Activated naive CD8-positive, alpha-beta T cell treated with anti-CD3 and anti-CD28 coated beads for 36 hours (primary cell): ENCODE measurements at regions not wholly inside any gene's neighbourhood (a gene's known extent, or its start where the extent isn't known, plus 50 kb on each side); places are given as distances from the start of the nearest gene placed in this dataset.

Source experiments
- DNase-seq: peaks from one replicate; pipeline ENCODE4 v3.0.0; 2021
- H3K27ac Mint-ChIP-seq: one replicate; pipeline ENCODE4 v1.8.0; 2022; ENCODE audit warnings: mild to moderate bottlenecking, moderate library complexity, mixed read lengths
- H3K27me3 Mint-ChIP-seq: one replicate; pipeline ENCODE4 v1.8.0; 2022; ENCODE audit warnings: mild to moderate bottlenecking, mixed read lengths
- H3K36me3 Mint-ChIP-seq: one replicate; pipeline ENCODE4 v1.8.0; 2021; ENCODE audit warnings: mild to moderate bottlenecking, mixed read lengths
- H3K4me1 Mint-ChIP-seq: one replicate; pipeline ENCODE4 v1.8.0; 2021; ENCODE audit warnings: mixed read lengths
- H3K4me3 Mint-ChIP-seq: one replicate; pipeline ENCODE4 v1.8.0; 2022; ENCODE audit warnings: mild to moderate bottlenecking, moderate library complexity, mixed read lengths
- H3K9me3 Mint-ChIP-seq: one replicate; pipeline ENCODE4 v1.8.0; 2022; ENCODE audit warnings: mixed read lengths

GRCh38 chr6:109315341-109316110 lies 66.7 kb downstream of the CD164 start:
- Mint-ChIP-seq H3K9me3 (no peaks in the 10 kb centered on the region), H3K4me3 (no peak overlapping the region)

GRCh38 chr6:109314313-109314712 lies 68.0 kb downstream of the CD164 start:
- H3K36me3 Mint-ChIP-seq: no peaks in the 10 kb centered on the region
- H3K4me1 Mint-ChIP-seq: no peaks in the 10 kb centered on the region
- H3K9me3 Mint-ChIP-seq: no peaks in the 10 kb centered on the region
- no peak overlapping the region for H3K27ac Mint-ChIP-seq
- no peak for DNase-seq
- no peaks in the 10 kb centered on the region for H3K27me3 Mint-ChIP-seq
- no peak overlapping the region for H3K4me3 Mint-ChIP-seq

More at GRCh38 chr6:109315341-109316110, 66.7 kb downstream of the CD164 start:
- H3K27ac Mint-ChIP-seq: no peak overlapping the region
- H3K27me3 Mint-ChIP-seq: no peaks in the 10 kb centered on the region
- DNase-seq: no peak
- H3K36me3 Mint-ChIP-seq: no peaks in the 10 kb centered on the region
- no peaks in the 10 kb centered on the region for H3K4me1 Mint-ChIP-seq

- Mint-ChIP-seq H3K9me3 (no peaks in the 10 kb centered on the region), H3K36me3 (no peaks in the 10 kb centered on the region), H3K27ac (no peak overlapping the region), H3K27me3 (no peaks in the 10 kb centered on the region), H3K4me1 (peaks cover 1% of the 10 kb centered on the region), H3K4me3 (no peak overlapping the region)
- DNase-seq: no peak
These were observed 69.1 kb downstream of the CD164 start for GRCh38 chr6:109313139-109313538.

- no peak for DNase-seq
- Mint-ChIP-seq H3K4me1 (peaks cover 3% of the 10 kb centered on the region), H3K27me3 (no peaks in the 10 kb centered on the region), H3K9me3 (no peaks in the 10 kb centered on the region), H3K36me3 (no peaks in the 10 kb centered on the region), H3K4me3 (no peak overlapping the region), H3K27ac (no peak overlapping the region)
These were observed 70.8 kb downstream of the CD164 start for GRCh38 chr6:109311471-109311870.

GRCh38 chr6:109309917-109310316 lies 72.3 kb downstream of the CD164 start:
- no peaks in the 10 kb centered on the region for H3K9me3 Mint-ChIP-seq
- H3K4me1 Mint-ChIP-seq: peaks cover 4% of the 10 kb centered on the region
- H3K27me3 Mint-ChIP-seq: no peaks in the 10 kb centered on the region
- H3K27ac Mint-ChIP-seq: no peak overlapping the region
- no peak overlapping the region for H3K4me3 Mint-ChIP-seq
- H3K36me3 Mint-ChIP-seq: no peaks in the 10 kb centered on the region
- no peak for DNase-seq

- DNase-seq: peak; percentile 10
- Mint-ChIP-seq H3K27me3 (peaks cover 4% of the 10 kb centered on the region), H3K4me1 (peaks cover 14% of the 10 kb centered on the region), H3K27ac (peak overlapping the region; percentile 59), H3K9me3 (no peaks in the 10 kb centered on the region), H3K4me3 (no peak overlapping the region), H3K36me3 (no peaks in the 10 kb centered on the region)
These were observed 74.2 kb downstream of the CD164 start for GRCh38 chr6:109308018-109308492.

GRCh38 chr6:109306733-109307132 lies 75.5 kb downstream of the CD164 start:
- no peaks in the 10 kb centered on the region for H3K9me3 Mint-ChIP-seq
- no peak for DNase-seq
- peaks cover 14% of the 10 kb centered on the region for H3K4me1 Mint-ChIP-seq
- no peak overlapping the region for H3K4me3 Mint-ChIP-seq
- no peak overlapping the region for H3K27ac Mint-ChIP-seq
- H3K36me3 Mint-ChIP-seq: no peaks in the 10 kb centered on the region
- H3K27me3 Mint-ChIP-seq: peaks cover 4% of the 10 kb centered on the region

GRCh38 chr6:109305028-109305427 lies 77.2 kb downstream of the CD164 start:
- DNase-seq: no peak
- peaks cover 4% of the 10 kb centered on the region for H3K27me3 Mint-ChIP-seq
- H3K27ac Mint-ChIP-seq: no peak overlapping the region
- H3K9me3 Mint-ChIP-seq: no peaks in the 10 kb centered on the region
- H3K36me3 Mint-ChIP-seq: no peaks in the 10 kb centered on the region
- peaks cover 14% of the 10 kb centered on the region for H3K4me1 Mint-ChIP-seq
- H3K4me3 Mint-ChIP-seq: no peak overlapping the region

- DNase-seq: no peak
- Mint-ChIP-seq H3K36me3 (no peaks in the 10 kb centered on the region), H3K9me3 (no peaks in the 10 kb centered on the region), H3K27ac (no peak overlapping the region), H3K4me1 (peaks cover 15% of the 10 kb centered on the region), H3K27me3 (peaks cover 4% of the 10 kb centered on the region), H3K4me3 (no peak overlapping the region)
These were observed 77.8 kb downstream of the CD164 start for GRCh38 chr6:109304284-109305015.

GRCh38 chr6:109303640-109304283 lies 78.5 kb downstream of the CD164 start:
- Mint-ChIP-seq H3K9me3 (no peaks in the 10 kb centered on the region), H3K36me3 (no peaks in the 10 kb centered on the region), H3K27ac (no peak overlapping the region), H3K4me3 (no peak overlapping the region), H3K4me1 (peaks cover 15% of the 10 kb centered on the region), H3K27me3 (peaks cover 4% of the 10 kb centered on the region)
- DNase-seq: no peak

- Mint-ChIP-seq H3K36me3 (no peaks in the 10 kb centered on the region), H3K4me1 (peaks cover 14% of the 10 kb centered on the region), H3K27me3 (peaks cover 4% of the 10 kb centered on the region), H3K27ac (no peak overlapping the region), H3K9me3 (no peaks in the 10 kb centered on the region), H3K4me3 (no peak overlapping the region)
- no peak for DNase-seq
These were observed 79.1 kb downstream of the CD164 start for GRCh38 chr6:109303164-109303563.

GRCh38 chr6:109302176-109302575 lies 80.1 kb downstream of the CD164 start:
- no peak for DNase-seq
- no peak overlapping the region for H3K4me3 Mint-ChIP-seq
- no peak overlapping the region for H3K27ac Mint-ChIP-seq
- no peaks in the 10 kb centered on the region for H3K9me3 Mint-ChIP-seq
- peaks cover 4% of the 10 kb centered on the region for H3K27me3 Mint-ChIP-seq
- H3K4me1 Mint-ChIP-seq: peaks cover 12% of the 10 kb centered on the region
- no peaks in the 10 kb centered on the region for H3K36me3 Mint-ChIP-seq

GRCh38 chr6:109301418-109301817 lies 80.8 kb downstream of the CD164 start:
- no peak overlapping the region for H3K4me3 Mint-ChIP-seq
- H3K36me3 Mint-ChIP-seq: no peaks in the 10 kb centered on the region
- DNase-seq: no peak
- H3K9me3 Mint-ChIP-seq: no peaks in the 10 kb centered on the region
- peaks cover 12% of the 10 kb centered on the region for H3K4me1 Mint-ChIP-seq
- peaks cover 4% of the 10 kb centered on the region for H3K27me3 Mint-ChIP-seq
- no peak overlapping the region for H3K27ac Mint-ChIP-seq

GRCh38 chr6:109300874-109301273 lies 81.4 kb downstream of the CD164 start:
- Mint-ChIP-seq H3K36me3 (no peaks in the 10 kb centered on the region), H3K27ac (no peak overlapping the region), H3K4me1 (peaks cover 12% of the 10 kb centered on the region), H3K4me3 (no peak overlapping the region), H3K9me3 (no peaks in the 10 kb centered on the region), H3K27me3 (peaks cover 4% of the 10 kb centered on the region)
- no peak for DNase-seq

- H3K36me3 Mint-ChIP-seq: no peaks in the 10 kb centered on the region
- H3K9me3 Mint-ChIP-seq: no peaks in the 10 kb centered on the region
- peaks cover 4% of the 10 kb centered on the region for H3K27me3 Mint-ChIP-seq
- H3K27ac Mint-ChIP-seq: no peak overlapping the region
- DNase-seq: no peak
- H3K4me1 Mint-ChIP-seq: peaks cover 12% of the 10 kb centered on the region
- H3K4me3 Mint-ChIP-seq: no peak overlapping the region
These were observed 82.3 kb downstream of the CD164 start for GRCh38 chr6:109299776-109300564.
